Panc1 (cell line): ENCODE measurements at regions not wholly inside any gene's neighbourhood (a gene's known extent, or its start where the extent isn't known, plus 50 kb on each side); places are given as distances from the start of the nearest gene placed in this dataset.

ENCODE experiments used
- CTCF ChIP-seq: fragments of 450-650 bp; IDR thresholded peaks from 2 replicates; pipeline ENCODE4 v1.5.1; 2017; ENCODE audit warnings: mild to moderate bottlenecking
- POLR2AphosphoS5 ChIP-seq: IDR thresholded peaks from 2 replicates; pipeline ENCODE4 v1.6.1; 2012; ENCODE audit warnings: mild to moderate bottlenecking, low read depth, low read length, moderate library complexity
- TCF7L2 ChIP-seq: IDR thresholded peaks from 2 replicates; pipeline ENCODE4 v1.6.1; 2011; ENCODE audit warnings: mild to moderate bottlenecking, low read depth, low read length, inconsistent platforms

DNA sequence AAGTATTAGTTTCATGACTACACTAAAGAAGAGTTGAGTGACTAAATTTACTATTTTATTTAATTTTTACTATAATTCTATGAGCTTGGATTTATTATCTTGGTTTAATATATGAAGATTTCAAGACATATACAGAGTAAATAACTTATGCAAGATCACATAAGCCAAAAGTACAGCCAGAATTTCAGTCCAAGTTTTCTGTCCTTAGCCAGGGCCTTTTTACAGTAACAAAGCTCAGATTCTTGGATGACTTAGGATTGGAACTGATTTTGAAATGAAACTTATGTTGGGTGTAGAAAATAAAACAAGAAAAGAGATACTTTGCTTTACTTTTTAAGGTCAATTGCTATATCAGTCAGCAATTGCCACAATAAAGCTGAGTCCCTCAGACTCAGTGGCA, 170.3 kb downstream of the MARCHF11 start:
- no peak for TF ChIP-seq CTCF
- no peak for TF ChIP-seq POLR2AphosphoS5
- TF ChIP-seq TCF7L2 = no peak
